ENCODE measurements at regions not wholly inside any gene's neighbourhood (a gene's known extent, or its start where the extent isn't known, plus 50 kb on each side); places are given as distances from the start of the nearest gene placed in this dataset.

GRCh38 chr4:122537388-122538135, 81.0 kb upstream of the IL2 start:
- DNase-seq, result no peak

GRCh38 chr4:122536001-122536400, 79.5 kb upstream of the IL2 start:
- no peaks in the 10 kb centered on the region for H4K20me1 ChIP-seq (ENCODE audit: insufficient read depth, low read length)
- no peak overlapping the region for H3K27ac ChIP-seq (ENCODE audit: low read length)
- DNase-seq, result no peak
- no peaks in the 10 kb centered on the region for H3K36me3 ChIP-seq (ENCODE audit: insufficient read depth, low read length)
- H3K9me3 ChIP-seq (ENCODE audit: insufficient read depth, low read length, severe bottlenecking), result no peaks in the 10 kb centered on the region
- no peak overlapping the region for H3K9ac ChIP-seq (ENCODE audit: low read depth, low read length)
- H3K4me1 ChIP-seq (ENCODE audit: insufficient read depth, low read length), result no peaks in the 10 kb centered on the region
- H3K27me3 ChIP-seq (ENCODE audit: insufficient read depth, low read length, poor library complexity), result peaks cover 12% of the 10 kb centered on the region
- H3K79me2 ChIP-seq (ENCODE audit: insufficient read depth, low read length), result no peaks in the 10 kb centered on the region
- TF ChIP-seq EZH2 (IDR thresholded peaks at IDR 0.05; ENCODE audit: borderline replicate concordance, low read depth, low read length, severe bottlenecking) (no peak), CTCF (IDR thresholded peaks at IDR 0.05; ENCODE audit: borderline replicate concordance, extremely low read depth, low read length, poor library complexity, severe bottlenecking) (no peak)
- H3K4me2 ChIP-seq (ENCODE audit: insufficient read depth, low read length), result no peak overlapping the region
- H3K4me3 ChIP-seq (ENCODE audit: low read depth in 1 of 2, low read length in 2 of 2), result no peak overlapping the region
- no peak overlapping the region for H2AFZ ChIP-seq (ENCODE audit: low read depth, low read length)
- ATAC-seq (ENCODE audit: insufficient read depth, low read depth), result no peak

More at GRCh38 chr4:122537388-122538135, 81.0 kb upstream of the IL2 start:
- Histone ChIP-seq H3K79me2 (ENCODE audit: insufficient read depth, low read length) (no peaks in the 10 kb centered on the region), H3K36me3 (ENCODE audit: insufficient read depth, low read length) (no peaks in the 10 kb centered on the region), H4K20me1 (ENCODE audit: insufficient read depth, low read length) (no peaks in the 10 kb centered on the region), H3K27ac (ENCODE audit: low read length) (no peak overlapping the region), H3K9ac (ENCODE audit: low read depth, low read length) (no peak overlapping the region), H3K4me3 (ENCODE audit: low read depth in 1 of 2, low read length in 2 of 2) (no peak overlapping the region), H3K4me1 (ENCODE audit: insufficient read depth, low read length) (no peaks in the 10 kb centered on the region), H3K9me3 (ENCODE audit: insufficient read depth, low read length, severe bottlenecking) (no peaks in the 10 kb centered on the region), H3K4me2 (ENCODE audit: insufficient read depth, low read length) (no peak overlapping the region), H2AFZ (ENCODE audit: low read depth, low read length) (no peak overlapping the region), H3K27me3 (ENCODE audit: insufficient read depth, low read length, poor library complexity) (peaks cover 23% of the 10 kb centered on the region)
- no peak for ATAC-seq (ENCODE audit: insufficient read depth, low read depth)
- TF ChIP-seq CTCF (IDR thresholded peaks at IDR 0.05; ENCODE audit: borderline replicate concordance, extremely low read depth, low read length, poor library complexity, severe bottlenecking) (no peak), EZH2 (IDR thresholded peaks at IDR 0.05; ENCODE audit: borderline replicate concordance, low read depth, low read length, severe bottlenecking) (no peak)

GRCh38 chr4:122534776-122535175, 78.3 kb upstream of the IL2 start:
- Histone ChIP-seq H3K27ac (ENCODE audit: low read length) (no peak overlapping the region), H3K27me3 (ENCODE audit: insufficient read depth, low read length, poor library complexity) (peaks cover 6% of the 10 kb centered on the region), H2AFZ (ENCODE audit: low read depth, low read length) (no peak overlapping the region), H3K4me1 (ENCODE audit: insufficient read depth, low read length) (no peaks in the 10 kb centered on the region), H3K4me3 (ENCODE audit: low read depth in 1 of 2, low read length in 2 of 2) (no peak overlapping the region), H3K79me2 (ENCODE audit: insufficient read depth, low read length) (no peaks in the 10 kb centered on the region), H3K9me3 (ENCODE audit: insufficient read depth, low read length, severe bottlenecking) (no peaks in the 10 kb centered on the region), H3K4me2 (ENCODE audit: insufficient read depth, low read length) (no peak overlapping the region), H3K36me3 (ENCODE audit: insufficient read depth, low read length) (no peaks in the 10 kb centered on the region), H4K20me1 (ENCODE audit: insufficient read depth, low read length) (no peaks in the 10 kb centered on the region), H3K9ac (ENCODE audit: low read depth, low read length) (no peak overlapping the region)
- ATAC-seq (ENCODE audit: insufficient read depth, low read depth), result no peak
- DNase-seq, result no peak
- no peak for TF ChIP-seq EZH2 (IDR thresholded peaks at IDR 0.05; ENCODE audit: borderline replicate concordance, low read depth, low read length, severe bottlenecking)
- no peak for TF ChIP-seq CTCF (IDR thresholded peaks at IDR 0.05; ENCODE audit: borderline replicate concordance, extremely low read depth, low read length, poor library complexity, severe bottlenecking)

Measured in DND-41 (cell line).